Natural killer cell (primary cell): ENCODE measurements at regions not wholly inside any gene's neighbourhood (a gene's known extent, or its start where the extent isn't known, plus 50 kb on each side); places are given as distances from the start of the nearest gene placed in this dataset.
"Not testable (repeated sequence)": the region's sequence is repeated elsewhere in the genome, so short reads cannot be mapped to it uniquely, and the experiment has no call there.

Experiments
- ATAC-seq, 3 donors: fragments of 150-1000 bp in 2 of 3; fragments of 200-7000 bp in 1 of 3; cut with Tn5 transposase; 1 replicate in 1 of 3; 2 replicates in 2 of 3; pipeline ENCODE4 v1.10.0; 2021; ENCODE audit warnings: mild to moderate bottlenecking in 2 of 3, moderate library complexity in 2 of 3
- DNase-seq, 2 donors: peaks; one replicate each; pipeline versions ENCODE4 v3.0.0 to v3.0.0-alpha.2; 2013 to 2021; ENCODE audit warnings: mixed read lengths in 1 of 2
- H3K27ac ChIP-seq: one replicate; pipeline ENCODE4 v1.5.1; 2013; ENCODE audit warnings: mild to moderate bottlenecking, low read length
- H3K27me3 ChIP-seq: one replicate; pipeline ENCODE4 v1.6.1; 2013; ENCODE audit warnings: low read length; ENCODE audit not compliant: control insufficient read depth, insufficient read depth
- H3K36me3 ChIP-seq: one replicate; pipeline ENCODE4 v1.6.1; 2013; ENCODE audit warnings: low read length; ENCODE audit not compliant: control insufficient read depth, insufficient read depth
- H3K4me1 ChIP-seq: one replicate; pipeline ENCODE4 v1.6.1; 2013; ENCODE audit warnings: low read length; ENCODE audit not compliant: control insufficient read depth, insufficient read depth
- H3K4me3 ChIP-seq: one replicate; pipeline ENCODE4 v1.5.1; 2013; ENCODE audit warnings: low read length
- H3K9me3 ChIP-seq: one replicate; pipeline ENCODE4 v1.6.1; 2013; ENCODE audit warnings: low read length; ENCODE audit not compliant: control insufficient read depth, insufficient read depth
- H3K27ac Mint-ChIP-seq, 2 donors: one replicate each; pipeline ENCODE4 v1.8.0; 2022; ENCODE audit warnings: mild to moderate bottlenecking in 2 of 2, mixed read lengths in 2 of 2, moderate library complexity in 1 of 2
- H3K27me3 Mint-ChIP-seq, 2 donors: one replicate each; pipeline ENCODE4 v1.8.0; 2022; ENCODE audit warnings: low read depth in 2 of 2, mixed read lengths in 2 of 2
- H3K36me3 Mint-ChIP-seq: one replicate; pipeline ENCODE4 v1.8.0; 2022; ENCODE audit warnings: mixed read lengths
- H3K4me1 Mint-ChIP-seq, 2 donors: one replicate each; pipeline ENCODE4 v1.8.0; 2022; ENCODE audit warnings: mixed read lengths in 2 of 2
- H3K4me3 Mint-ChIP-seq: one replicate; pipeline ENCODE4 v1.8.0; 2022; ENCODE audit warnings: mild to moderate bottlenecking, moderate library complexity, mixed read lengths
- H3K9me3 Mint-ChIP-seq, 2 donors: one replicate each; pipeline ENCODE4 v1.8.0; 2022; ENCODE audit warnings: mixed read lengths in 2 of 2
- CTCF ChIP-seq: fragments of 200-600 bp; IDR thresholded peaks from one replicate; pipeline ENCODE4 v1.8.0; 2022; ENCODE audit warnings: antibody characterized with exemption
- WGBS: methylation state at CpG from one replicate; pipeline ENCODE4 v1.1.7; 2013; ENCODE audit warnings: missing lambda C conversion rate; ENCODE audit not compliant: insufficient coverage; 5-methylcytosine and 5-hydroxymethylcytosine counted together
- intact Hi-C: fragments of 100-400 bp; cut with micrococcal nuclease; formaldehyde crosslinking; loops from one replicate; pipeline ENCODE4 v1.14.2; 2022

DNA sequence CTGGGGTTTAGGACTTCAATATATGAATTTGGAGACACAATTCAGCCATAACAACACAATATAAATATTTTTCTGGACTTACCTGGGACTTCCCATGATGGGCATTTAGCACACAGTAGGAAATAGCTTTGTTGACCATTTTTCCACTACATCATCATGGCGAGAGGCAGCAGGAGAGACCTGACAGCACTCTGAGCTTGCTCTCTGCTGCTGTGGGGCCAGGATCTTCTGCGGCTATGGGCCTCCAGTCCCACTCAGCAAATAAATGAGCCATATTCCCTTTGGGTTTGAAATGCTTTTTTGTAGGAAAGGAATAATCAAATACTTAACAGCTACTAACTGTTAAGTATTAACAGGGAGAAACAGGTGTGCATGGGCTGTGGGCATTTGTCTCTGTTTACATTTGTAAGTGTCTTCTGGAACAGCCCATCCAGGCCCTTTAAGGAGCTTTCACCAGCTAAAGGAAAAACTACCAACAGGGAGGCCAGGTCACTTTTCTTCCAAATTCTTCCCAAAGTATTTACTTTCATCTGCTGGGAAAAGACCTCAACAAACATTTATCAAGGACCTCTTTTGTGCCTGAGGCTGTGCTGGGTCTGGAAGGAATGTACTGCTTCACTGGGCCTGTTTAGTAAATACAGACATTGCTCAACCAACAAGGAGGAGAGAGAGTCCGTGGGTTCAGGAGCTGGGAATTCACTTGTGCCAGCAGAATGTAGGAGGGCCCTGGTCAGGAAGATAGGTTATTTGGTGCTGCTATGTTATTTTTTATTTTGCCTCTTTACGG is 133.2 kb downstream of the LRIG2 start:
- ATAC-seq (no peak), DNase-seq (no peak)
- Histone ChIP-seq H3K27me3 (no peaks in the 10 kb centered on the region), H3K9me3 (no peaks in the 10 kb centered on the region), H3K27ac (no peak overlapping the region), H3K4me1 (no peaks in the 10 kb centered on the region), H3K4me3 (no peak overlapping the region), H3K36me3 (no peaks in the 10 kb centered on the region)
- no peaks in the 10 kb centered on the region for H3K4me1 Mint-ChIP-seq
- no peaks in the 10 kb centered on the region for H3K9me3 Mint-ChIP-seq
- intact Hi-C loops, result no loop called here
- H3K27me3 Mint-ChIP-seq, result peaks cover 22 to 49% of the 10 kb centered on the region in 2 donors
- no peaks in the 10 kb centered on the region for H3K36me3 Mint-ChIP-seq
- no peak overlapping the region for H3K4me3 Mint-ChIP-seq
- TF ChIP-seq CTCF, result no peak
- 81% methylated on average over 4 of the region's 4 CpGs for WGBS
- no peak overlapping the region for H3K27ac Mint-ChIP-seq

DNA sequence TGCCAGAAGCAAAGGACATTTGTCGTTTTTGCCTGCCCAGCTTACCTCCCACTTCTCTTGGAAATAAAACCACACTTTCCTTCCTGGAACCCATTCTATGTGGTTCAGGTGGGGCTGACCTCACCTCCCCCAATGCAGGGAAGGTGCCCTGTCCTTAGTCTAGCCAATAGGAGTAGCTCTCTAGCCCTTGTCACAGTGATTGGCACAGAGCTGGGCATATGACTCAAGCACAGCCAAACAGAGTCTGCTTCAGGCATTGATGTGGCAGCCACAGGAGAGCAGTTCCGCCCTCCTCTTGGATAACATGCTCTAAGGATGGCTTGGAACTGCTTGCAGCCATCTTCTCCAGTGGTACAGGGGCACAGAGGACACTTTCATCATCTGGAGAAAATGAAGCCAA is 134.0 kb downstream of the LRIG2 start:
- H3K4me3 ChIP-seq, result no peak overlapping the region
- H3K36me3 Mint-ChIP-seq, result no peaks in the 10 kb centered on the region
- intact Hi-C loops, result no loop called here
- no peaks in the 10 kb centered on the region for H3K27me3 ChIP-seq
- no peak overlapping the region for H3K27ac Mint-ChIP-seq
- H3K4me3 Mint-ChIP-seq, result no peak overlapping the region
- peaks cover 26 to 53% of the 10 kb centered on the region in 2 donors for H3K27me3 Mint-ChIP-seq
- no peaks in the 10 kb centered on the region for H3K4me1 ChIP-seq
- H3K27ac ChIP-seq, result no peak overlapping the region
- no peaks in the 10 kb centered on the region for H3K4me1 Mint-ChIP-seq
- no peaks in the 10 kb centered on the region for H3K9me3 Mint-ChIP-seq
- 40% methylated on average over 2 of the region's 2 CpGs for WGBS
- no peak for DNase-seq
- H3K9me3 ChIP-seq, result no peaks in the 10 kb centered on the region
- no peak for TF ChIP-seq CTCF
- ATAC-seq, result no peak
- no peaks in the 10 kb centered on the region for H3K36me3 ChIP-seq

- no peak for TF ChIP-seq CTCF
- H3K27ac ChIP-seq, result no peak overlapping the region
- H3K36me3 ChIP-seq, result no peaks in the 10 kb centered on the region
- WGBS, result 100% methylated on average over 1 of the region's 1 CpG
- intact Hi-C loops, result no loop called here
- H3K4me3 ChIP-seq, result no peak overlapping the region
- Mint-ChIP-seq H3K36me3 (no peaks in the 10 kb centered on the region), H3K9me3 (no peaks in the 10 kb centered on the region), H3K27me3 (peaks cover 24 to 53% of the 10 kb centered on the region in 2 donors), H3K27ac (no peak overlapping the region), H3K4me3 (no peak overlapping the region), H3K4me1 (no peaks in the 10 kb centered on the region)
- H3K9me3 ChIP-seq, result no peaks in the 10 kb centered on the region
- no peak for ATAC-seq
- H3K4me1 ChIP-seq, result no peaks in the 10 kb centered on the region
- DNase-seq, result no peak
- H3K27me3 ChIP-seq, result no peaks in the 10 kb centered on the region
Observed at GRCh38 chr1:113207457-113207856, 134.5 kb downstream of the LRIG2 start.

GRCh38 chr1:113208425-113208824 is 135.4 kb downstream of the LRIG2 start:
- H3K4me3 Mint-ChIP-seq, DNase-seq, H3K27ac Mint-ChIP-seq, H3K4me1 Mint-ChIP-seq, intact Hi-C loops, H3K9me3 Mint-ChIP-seq, H3K36me3 Mint-ChIP-seq, H3K9me3 ChIP-seq, H3K4me3 ChIP-seq, H3K27me3 ChIP-seq, H3K36me3 ChIP-seq, ATAC-seq, H3K4me1 ChIP-seq, H3K27ac ChIP-seq: not testable (repeated sequence)
- 91% methylated on average over 9 of the region's 9 CpGs for whole genome bisulfite sequencing
- H3K27me3 Mint-ChIP-seq, result peaks cover 24 to 53% of the 10 kb centered on the region in 2 donors
